HG03439 (cell line): ENCODE measurements at regions not wholly inside any gene's neighbourhood (a gene's known extent, or its start where the extent isn't known, plus 50 kb on each side); places are given as distances from the start of the nearest gene placed in this dataset.
"Not testable (repeated sequence)": the region's sequence is repeated elsewhere in the genome, so short reads cannot be mapped to it uniquely, and the experiment has no call there.

ENCODE experiments used
- ATAC-seq: cut with Tn5 transposase; IDR thresholded peaks from one replicate; pipeline ENCODE4 v1.9.1; 2021; ENCODE audit warnings: mild to moderate bottlenecking, moderate library complexity; ENCODE audit not compliant: unreplicated experiment

- not testable (repeated sequence) for ATAC-seq
Observed at GRCh38 chr13:27363637-27364036, 60.8 kb upstream of the GTF3A start.

- ATAC-seq = no peak
Observed at GRCh38 chr13:27367570-27367969, 56.8 kb upstream of the GTF3A start.

GRCh38 chr13:27370305-27370872 lies 54.0 kb upstream of the GTF3A start:
- no peak for ATAC-seq

- ATAC-seq = no peak
Observed at GRCh38 chr13:27371932-27372331, 52.5 kb upstream of the GTF3A start.

GRCh38 chr13:27372896-27373295 lies 51.5 kb upstream of the GTF3A start:
- no peak for ATAC-seq

- ATAC-seq = no peak
Observed at GRCh38 chr13:27374126-27374613, 50.2 kb upstream of the GTF3A start.
